ENCODE measurements at regions not wholly inside any gene's neighbourhood (a gene's known extent, or its start where the extent isn't known, plus 50 kb on each side); places are given as distances from the start of the nearest gene placed in this dataset.

- TF ChIP-seq CTCF (IDR thresholded peaks at IDR 0.05) (no peak), EZH2 (IDR thresholded peaks at IDR 0.05) (no peak)
Observed at GRCh38 chr9:82206946-82207345, 218.4 kb downstream of the SPATA31D1 start.
